ENCODE measurements at regions not wholly inside any gene's neighbourhood (a gene's known extent, or its start where the extent isn't known, plus 50 kb on each side); places are given as distances from the start of the nearest gene placed in this dataset.

- no peak overlapping the region for H3K27ac ChIP-seq
- no peaks in the 10 kb centered on the region for H3K4me1 ChIP-seq (replicated peaks)
- H3K27me3 ChIP-seq (replicated peaks; ENCODE audit: insufficient read depth), result no peaks in the 10 kb centered on the region
- no peak for DNase-seq (ENCODE audit: low spot score)
- no peak for TF ChIP-seq POLR2A (IDR thresholded peaks at IDR 0.05)
- no peak for TF ChIP-seq CTCF (IDR thresholded peaks at IDR 0.05)
- no peak for TF ChIP-seq POLR2AphosphoS5 (IDR thresholded peaks at IDR 0.05)
- intact Hi-C loops (cut with DNase I), result no loop called here
- no peak overlapping the region for H3K4me3 ChIP-seq
- 92% methylated on average over 7 of the region's 7 CpGs for WGBS
- no peaks in the 10 kb centered on the region for H3K36me3 ChIP-seq
- H3K9me3 ChIP-seq, result no peaks in the 10 kb centered on the region
Measured at GRCh38 chr13:80962173-80962572, 621.2 kb upstream of the SPRY2 start.

GRCh38 chr13:80957019-80957655, 616.2 kb upstream of the SPRY2 start:
- H3K27ac ChIP-seq, result no peak overlapping the region
- TF ChIP-seq POLR2A (IDR thresholded peaks at IDR 0.05) (no peak), POLR2AphosphoS5 (IDR thresholded peaks at IDR 0.05) (no peak), CTCF (IDR thresholded peaks at IDR 0.05) (no peak)
- H3K27me3 ChIP-seq (replicated peaks; ENCODE audit: insufficient read depth), result no peaks in the 10 kb centered on the region
- no peak overlapping the region for H3K4me3 ChIP-seq
- no peaks in the 10 kb centered on the region for H3K36me3 ChIP-seq
- DNase-seq (ENCODE audit: low spot score), result no peak
- no peaks in the 10 kb centered on the region for H3K4me1 ChIP-seq (replicated peaks)
- intact Hi-C loops (cut with DNase I), result no loop called here
- WGBS, result 28% methylated on average over 3 of the region's 3 CpGs
- H3K9me3 ChIP-seq, result no peaks in the 10 kb centered on the region

DNA sequence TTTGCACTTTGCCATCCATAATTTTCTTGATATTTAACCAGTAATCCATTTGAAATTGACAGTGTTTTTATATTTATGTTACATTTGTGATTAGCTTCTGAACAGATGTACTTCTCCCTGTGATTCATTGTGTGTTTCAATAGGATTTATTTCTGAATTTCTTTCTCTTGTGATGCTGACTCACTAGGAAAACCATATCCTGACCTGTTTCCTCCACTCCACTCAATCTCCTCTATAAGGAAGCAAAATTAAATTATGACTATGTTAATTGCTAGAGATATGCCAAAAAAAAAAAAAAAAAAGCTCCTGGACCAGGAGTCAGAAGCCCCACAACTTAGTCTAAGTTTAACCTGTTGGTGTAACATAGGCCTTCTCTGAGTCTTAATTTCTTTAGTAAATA, 614.6 kb upstream of the SPRY2 start:
- no peak for TF ChIP-seq CTCF (IDR thresholded peaks at IDR 0.05)
- no peak for TF ChIP-seq POLR2A (IDR thresholded peaks at IDR 0.05)
- TF ChIP-seq POLR2AphosphoS5 (IDR thresholded peaks at IDR 0.05), result no peak
- intact Hi-C loops (cut with DNase I), result no loop called here
- no peak overlapping the region for H3K4me3 ChIP-seq
- no peaks in the 10 kb centered on the region for H3K4me1 ChIP-seq (replicated peaks)
- H3K27me3 ChIP-seq (replicated peaks; ENCODE audit: insufficient read depth), result no peaks in the 10 kb centered on the region
- DNase-seq (ENCODE audit: low spot score), result no peak
- H3K36me3 ChIP-seq, result no peaks in the 10 kb centered on the region
- H3K27ac ChIP-seq, result no peak overlapping the region
- no peaks in the 10 kb centered on the region for H3K9me3 ChIP-seq

DNA sequence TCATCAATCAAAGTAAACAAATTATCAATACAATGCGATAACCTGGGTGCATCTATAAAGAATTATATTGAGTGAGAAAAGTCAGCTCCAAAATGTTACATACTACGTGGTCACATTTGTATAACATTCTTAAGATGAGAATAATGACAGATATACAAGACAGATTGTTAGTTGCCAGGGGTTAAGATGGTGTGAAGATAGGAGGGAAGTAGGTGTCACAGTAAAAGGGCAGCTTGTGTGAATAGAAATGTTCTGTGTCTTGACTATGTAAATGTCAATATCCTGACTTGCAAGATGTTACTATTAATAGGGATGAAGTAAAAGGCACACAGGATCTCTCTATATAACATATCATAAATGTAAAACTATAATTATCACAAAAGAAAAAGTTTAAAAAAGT, 611.2 kb upstream of the SPRY2 start:
- WGBS, result 84% methylated on average over 2 of the region's 2 CpGs
- intact Hi-C loops (cut with DNase I), result no loop called here

More for the DNA sequence above, 611.2 kb upstream of the SPRY2 start:
- no peak overlapping the region for H3K27ac ChIP-seq
- TF ChIP-seq POLR2A (IDR thresholded peaks at IDR 0.05), result no peak
- TF ChIP-seq CTCF (IDR thresholded peaks at IDR 0.05), result no peak
- TF ChIP-seq POLR2AphosphoS5 (IDR thresholded peaks at IDR 0.05), result no peak
- H3K27me3 ChIP-seq (replicated peaks; ENCODE audit: insufficient read depth), result no peaks in the 10 kb centered on the region
- no peaks in the 10 kb centered on the region for H3K4me1 ChIP-seq (replicated peaks)
- H3K9me3 ChIP-seq, result no peaks in the 10 kb centered on the region
- DNase-seq (ENCODE audit: low spot score), result no peak
- no peak overlapping the region for H3K4me3 ChIP-seq
- H3K36me3 ChIP-seq, result no peaks in the 10 kb centered on the region
